MCF 10A (cell line): ENCODE measurements at regions not wholly inside any gene's neighbourhood (a gene's known extent, or its start where the extent isn't known, plus 50 kb on each side); places are given as distances from the start of the nearest gene placed in this dataset.

Source experiments
- BruUV-seq: library from RNA; stranded (reverse); fragments of 400-500 nt; replicated peaks from 2 replicates; lab custom pipeline; 2021; lab: Mats Ljungman, UMichigan
- CTCF ChIA-PET: fragments of 300-600 bp; sonication (Branson Sonifier 250); formaldehyde crosslinking; extraction: SDS; loops from one replicate; lab custom pipeline; 2021; ENCODE audit warnings: antibody characterized with exemption, inconsistent platforms; lab: Yijun Ruan, JAX
- POLR2A ChIA-PET: fragments of 300-600, 350-650 bp; sonication (Branson Sonifier 250); formaldehyde crosslinking; extraction: SDS; loops from one replicate; lab custom pipeline; 2020; ENCODE audit warnings: antibody characterized with exemption, inconsistent platforms; lab: Yijun Ruan, JAX
- DNase-seq: peaks from one replicate; pipeline ENCODE4 v3.0.0-alpha.2; 2018; ENCODE audit not compliant: unreplicated experiment
- H3K27ac Mint-ChIP-seq: one replicate; pipeline ENCODE4 v1.8.0; 2022; ENCODE audit warnings: mild to moderate bottlenecking, low read depth, mixed read lengths; ENCODE audit not compliant: unreplicated experiment
- H3K27me3 Mint-ChIP-seq: one replicate; pipeline ENCODE4 v1.8.0; 2022; ENCODE audit warnings: mixed read lengths; ENCODE audit not compliant: insufficient read depth, unreplicated experiment
- H3K36me3 Mint-ChIP-seq: one replicate; pipeline ENCODE4 v1.8.0; 2022; ENCODE audit warnings: mild to moderate bottlenecking, moderate library complexity, mixed read lengths; ENCODE audit not compliant: insufficient read depth, unreplicated experiment
- H3K4me1 Mint-ChIP-seq: one replicate; pipeline ENCODE4 v1.8.0; 2022; ENCODE audit warnings: mixed read lengths; ENCODE audit not compliant: insufficient read depth, unreplicated experiment
- H3K4me3 Mint-ChIP-seq: one replicate; pipeline ENCODE4 v1.8.0; 2022; ENCODE audit warnings: mild to moderate bottlenecking, moderate library complexity, mixed read lengths; ENCODE audit not compliant: unreplicated experiment
- H3K9me3 Mint-ChIP-seq: one replicate; pipeline ENCODE4 v1.8.0; 2022; ENCODE audit warnings: mixed read lengths; ENCODE audit not compliant: unreplicated experiment
- CTCF ChIP-seq: fragments of 200-600 bp; IDR thresholded peaks from one replicate; pipeline ENCODE4 v1.8.0; 2022; ENCODE audit warnings: antibody characterized with exemption, mild to moderate bottlenecking; ENCODE audit not compliant: unreplicated experiment
- intact Hi-C: fragments of 100-400 bp; cut with micrococcal nuclease; formaldehyde crosslinking; loops from 2 replicates; pipeline ENCODE4 v1.14.1; 2022

- Mint-ChIP-seq H3K4me3 (no peak overlapping the region), H3K36me3 (no peaks in the 10 kb centered on the region), H3K4me1 (no peaks in the 10 kb centered on the region), H3K27me3 (peaks cover 6% of the 10 kb centered on the region), H3K9me3 (no peaks in the 10 kb centered on the region), H3K27ac (no peak overlapping the region)
- intact Hi-C loops: no loop called here
- BruUV-seq: no TSS peak
- POLR2A ChIA-PET: no interaction called here
- TF ChIP-seq CTCF: no peak
- CTCF ChIA-PET: no interaction called here
- no peak for DNase-seq
These were observed 114.2 kb downstream of the HAPSTR1 start for GRCh38 chr16:9205661-9206060.

- no peak overlapping the region for H3K4me3 Mint-ChIP-seq
- CTCF ChIA-PET: no interaction called here
These were observed 114.7 kb downstream of the HAPSTR1 start for GRCh38 chr16:9206156-9206555.

GRCh38 chr16:9212621-9213020 is 121.2 kb downstream of the HAPSTR1 start:
- no peaks in the 10 kb centered on the region for H3K9me3 Mint-ChIP-seq
- TF ChIP-seq CTCF: no peak
- no peaks in the 10 kb centered on the region for H3K4me1 Mint-ChIP-seq
- H3K36me3 Mint-ChIP-seq: no peaks in the 10 kb centered on the region
- no TSS peak for BruUV-seq
- POLR2A ChIA-PET: no interaction called here
- intact Hi-C loops: no loop called here
- CTCF ChIA-PET: interaction anchor here (0.6 kb wide), 1 partner anchor 52 kb away, joined by 3 read pairs; no protein-coding TSS in a partner anchor
- H3K4me3 Mint-ChIP-seq: no peak overlapping the region
- no peak for DNase-seq
- no peak overlapping the region for H3K27ac Mint-ChIP-seq
- peaks cover 16% of the 10 kb centered on the region for H3K27me3 Mint-ChIP-seq

More at GRCh38 chr16:9206156-9206555, 114.7 kb downstream of the HAPSTR1 start:
- Mint-ChIP-seq H3K9me3 (no peaks in the 10 kb centered on the region), H3K27me3 (peaks cover 11% of the 10 kb centered on the region), H3K4me1 (no peaks in the 10 kb centered on the region), H3K27ac (no peak overlapping the region), H3K36me3 (no peaks in the 10 kb centered on the region)
- TF ChIP-seq CTCF: no peak
- no peak for DNase-seq
- no TSS peak for BruUV-seq
- POLR2A ChIA-PET: no interaction called here
- intact Hi-C loops: no loop called here

- intact Hi-C loops: no loop called here
- no peak for DNase-seq
- Mint-ChIP-seq H3K27ac (no peak overlapping the region), H3K36me3 (no peaks in the 10 kb centered on the region), H3K27me3 (peaks cover 20% of the 10 kb centered on the region), H3K4me3 (no peak overlapping the region), H3K9me3 (no peaks in the 10 kb centered on the region), H3K4me1 (no peaks in the 10 kb centered on the region)
- BruUV-seq: no TSS peak
- TF ChIP-seq CTCF: no peak
- ChIA-PET POLR2A (no interaction called here), CTCF (interaction anchor here (0.6 kb wide), 1 partner anchor 222 kb away, joined by 3 read pairs; no protein-coding TSS in a partner anchor)
These were observed 128.4 kb downstream of the HAPSTR1 start for GRCh38 chr16:9219813-9220212.
